ENCODE measurements at regions not wholly inside any gene's neighbourhood (a gene's known extent, or its start where the extent isn't known, plus 50 kb on each side); places are given as distances from the start of the nearest gene placed in this dataset.
A peak's percentile ranks its signal among the peaks of the same experiment; 100 is the strongest.

DNA sequence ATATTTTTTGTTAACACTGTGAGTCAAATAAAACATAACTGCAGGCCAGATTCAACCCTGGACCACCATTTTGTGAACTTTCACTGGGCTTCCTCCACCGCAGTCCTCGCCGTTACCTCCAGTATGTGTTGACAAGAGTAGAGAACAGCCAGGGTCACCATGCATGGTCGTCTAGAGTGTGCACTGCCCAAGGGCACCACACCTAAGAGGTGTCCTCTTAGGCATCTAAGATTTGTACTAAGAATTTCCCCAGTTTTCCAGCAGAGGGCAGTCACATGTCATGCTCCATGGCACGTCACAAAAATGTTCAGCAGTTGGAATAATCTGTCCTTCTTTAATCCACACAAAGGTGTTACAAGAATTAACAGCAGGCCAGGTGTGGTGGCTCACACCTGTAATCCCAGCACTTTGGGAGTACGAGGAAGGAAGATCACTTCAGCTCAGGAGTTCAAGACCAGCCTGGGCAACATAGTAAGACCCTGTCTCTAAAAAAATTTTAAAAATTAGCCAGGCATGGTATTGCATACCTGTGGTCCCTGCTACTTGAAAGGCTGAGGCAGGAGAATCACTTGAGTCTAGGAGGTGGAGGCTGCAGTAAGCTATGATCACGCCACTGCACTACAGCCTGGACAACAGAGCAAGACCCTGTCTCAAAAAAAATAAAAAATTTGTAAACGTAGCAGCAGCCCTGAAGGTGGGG is 71.2 kb upstream of the FOXK1 start:
- TF ChIP-seq, protein P1, sequence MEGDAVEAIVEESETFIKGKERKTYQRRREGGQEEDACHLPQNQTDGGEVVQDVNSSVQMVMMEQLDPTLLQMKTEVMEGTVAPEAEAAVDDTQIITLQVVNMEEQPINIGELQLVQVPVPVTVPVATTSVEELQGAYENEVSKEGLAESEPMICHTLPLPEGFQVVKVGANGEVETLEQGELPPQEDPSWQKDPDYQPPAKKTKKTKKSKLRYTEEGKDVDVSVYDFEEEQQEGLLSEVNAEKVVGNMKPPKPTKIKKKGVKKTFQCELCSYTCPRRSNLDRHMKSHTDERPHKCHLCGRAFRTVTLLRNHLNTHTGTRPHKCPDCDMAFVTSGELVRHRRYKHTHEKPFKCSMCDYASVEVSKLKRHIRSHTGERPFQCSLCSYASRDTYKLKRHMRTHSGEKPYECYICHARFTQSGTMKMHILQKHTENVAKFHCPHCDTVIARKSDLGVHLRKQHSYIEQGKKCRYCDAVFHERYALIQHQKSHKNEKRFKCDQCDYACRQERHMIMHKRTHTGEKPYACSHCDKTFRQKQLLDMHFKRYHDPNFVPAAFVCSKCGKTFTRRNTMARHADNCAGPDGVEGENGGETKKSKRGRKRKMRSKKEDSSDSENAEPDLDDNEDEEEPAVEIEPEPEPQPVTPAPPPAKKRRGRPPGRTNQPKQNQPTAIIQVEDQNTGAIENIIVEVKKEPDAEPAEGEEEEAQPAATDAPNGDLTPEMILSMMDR (IDR thresholded peaks at IDR 0.05; ENCODE audit: borderline replicate concordance, insufficient read depth, low read depth, low read length) = peak; percentile 69; the same call in 1 of the 2 replicates
- no peak overlapping the region for H3K4me3 ChIP-seq (ENCODE audit: low read depth, low read length)

GRCh38 chr7:4612237-4612636 is 69.9 kb upstream of the FOXK1 start:
- H3K4me3 ChIP-seq (ENCODE audit: low read depth, low read length) = no peak overlapping the region
- TF ChIP-seq, protein P1 (IDR thresholded peaks at IDR 0.05; ENCODE audit: borderline replicate concordance, insufficient read depth, low read depth, low read length) = no peak

DNA sequence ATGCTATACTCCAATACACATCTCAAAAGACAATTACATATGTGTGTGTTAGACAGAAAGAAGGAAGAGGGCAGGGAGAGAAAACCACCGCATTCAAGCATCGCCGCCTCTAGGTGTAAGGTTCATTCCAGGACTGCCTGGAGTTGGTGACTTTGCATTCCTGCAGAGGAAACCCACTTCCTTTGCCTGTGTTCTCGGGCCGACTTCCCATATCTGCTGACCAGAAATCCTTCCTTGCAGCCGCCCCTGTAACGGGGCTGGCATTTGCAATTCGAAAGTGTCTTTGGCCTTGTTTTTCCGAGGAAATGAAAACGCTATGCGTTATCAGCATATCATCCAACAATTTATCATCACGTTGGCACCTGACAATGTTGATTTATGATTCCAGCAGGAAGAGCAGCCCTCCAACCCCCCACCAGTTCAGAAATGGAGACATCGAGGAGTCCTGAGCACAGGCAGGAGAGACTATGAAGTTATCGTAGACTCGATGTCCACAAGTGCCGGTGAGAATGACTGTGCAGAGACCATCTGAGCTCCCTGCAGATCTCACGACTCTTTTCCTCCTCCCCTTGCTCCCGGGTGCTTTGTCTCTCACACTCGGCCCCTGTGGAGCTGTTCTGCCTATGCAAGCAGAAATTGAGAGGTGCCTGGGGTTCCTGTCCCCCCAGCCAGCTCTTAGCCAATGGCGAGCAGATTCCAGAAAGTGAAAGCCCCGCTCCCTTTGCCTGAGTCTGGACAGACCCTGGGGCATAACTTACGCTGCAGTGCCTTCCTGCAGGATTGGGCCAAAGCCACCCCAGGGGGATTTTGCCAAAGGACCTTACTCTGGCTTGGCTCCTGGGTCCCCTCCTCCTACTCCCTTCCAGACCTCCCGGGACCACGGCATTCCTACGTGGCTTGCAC is 68.9 kb upstream of the FOXK1 start:
- no peak overlapping the region for H3K4me3 ChIP-seq (ENCODE audit: low read depth, low read length)
- TF ChIP-seq, protein P1 (IDR thresholded peaks at IDR 0.05; ENCODE audit: borderline replicate concordance, insufficient read depth, low read depth, low read length) = no peak

GRCh38 chr7:4613846-4614548 is 68.1 kb upstream of the FOXK1 start:
- no peak overlapping the region for H3K4me3 ChIP-seq (ENCODE audit: low read depth, low read length)

GRCh38 chr7:4616116-4616515 is 66.0 kb upstream of the FOXK1 start:
- no peak overlapping the region for H3K4me3 ChIP-seq (ENCODE audit: low read depth, low read length)
- TF ChIP-seq, protein P1 (IDR thresholded peaks at IDR 0.05; ENCODE audit: borderline replicate concordance, insufficient read depth, low read depth, low read length) = no peak

More at GRCh38 chr7:4613846-4614548, 68.1 kb upstream of the FOXK1 start:
- TF ChIP-seq, protein P1 (IDR thresholded peaks at IDR 0.05; ENCODE audit: borderline replicate concordance, insufficient read depth, low read depth, low read length) = no peak

DNA sequence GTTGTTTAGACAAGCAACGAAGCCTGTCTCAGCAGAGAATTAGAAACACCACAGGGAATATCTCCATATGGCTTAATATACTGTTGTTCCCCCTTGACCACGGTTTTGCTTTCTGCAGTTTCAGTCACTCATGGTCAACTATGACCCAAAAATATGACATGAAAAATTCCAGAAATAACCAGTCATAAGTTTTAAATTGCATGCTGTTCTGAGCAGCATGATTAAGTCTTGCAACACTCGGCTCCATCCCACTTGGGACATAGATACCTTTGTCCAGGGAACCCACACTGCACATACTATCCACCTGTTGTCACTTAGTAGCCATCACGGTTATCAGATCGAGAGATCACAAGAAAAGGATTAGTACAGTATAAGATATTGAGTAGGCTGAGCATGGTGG is 60.7 kb upstream of the FOXK1 start:
- no peak overlapping the region for H3K4me3 ChIP-seq (ENCODE audit: low read depth, low read length)
- TF ChIP-seq, protein P1 (IDR thresholded peaks at IDR 0.05; ENCODE audit: borderline replicate concordance, insufficient read depth, low read depth, low read length) = no peak

All from GM12875 (cell line).